ENCODE measurements at regions not wholly inside any gene's neighbourhood (a gene's known extent, or its start where the extent isn't known, plus 50 kb on each side); places are given as distances from the start of the nearest gene placed in this dataset.

DNA sequence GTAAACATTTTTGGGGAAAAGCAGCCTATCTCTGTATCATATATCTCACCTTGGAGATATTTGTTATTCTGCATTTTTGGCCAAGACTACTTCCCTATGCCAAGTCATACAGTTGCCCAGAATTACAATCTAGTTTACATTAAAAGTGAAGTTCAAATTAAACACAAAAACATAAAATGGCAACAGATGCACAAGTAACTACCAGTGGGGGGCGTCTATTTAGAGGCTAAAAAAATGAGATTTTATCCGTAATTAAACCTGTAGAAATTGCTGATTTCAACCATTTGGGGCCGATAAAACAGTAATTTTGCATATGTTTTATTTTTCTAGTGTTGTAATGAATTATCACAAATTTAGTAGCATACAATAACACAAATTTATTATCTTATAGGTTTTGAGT lies 787.1 kb upstream of the CHD1 start:
- TF ChIP-seq EZH2 (IDR thresholded peaks at IDR 0.05; ENCODE audit: borderline replicate concordance, low read length) = no peak
- TF ChIP-seq, protein P1, sequence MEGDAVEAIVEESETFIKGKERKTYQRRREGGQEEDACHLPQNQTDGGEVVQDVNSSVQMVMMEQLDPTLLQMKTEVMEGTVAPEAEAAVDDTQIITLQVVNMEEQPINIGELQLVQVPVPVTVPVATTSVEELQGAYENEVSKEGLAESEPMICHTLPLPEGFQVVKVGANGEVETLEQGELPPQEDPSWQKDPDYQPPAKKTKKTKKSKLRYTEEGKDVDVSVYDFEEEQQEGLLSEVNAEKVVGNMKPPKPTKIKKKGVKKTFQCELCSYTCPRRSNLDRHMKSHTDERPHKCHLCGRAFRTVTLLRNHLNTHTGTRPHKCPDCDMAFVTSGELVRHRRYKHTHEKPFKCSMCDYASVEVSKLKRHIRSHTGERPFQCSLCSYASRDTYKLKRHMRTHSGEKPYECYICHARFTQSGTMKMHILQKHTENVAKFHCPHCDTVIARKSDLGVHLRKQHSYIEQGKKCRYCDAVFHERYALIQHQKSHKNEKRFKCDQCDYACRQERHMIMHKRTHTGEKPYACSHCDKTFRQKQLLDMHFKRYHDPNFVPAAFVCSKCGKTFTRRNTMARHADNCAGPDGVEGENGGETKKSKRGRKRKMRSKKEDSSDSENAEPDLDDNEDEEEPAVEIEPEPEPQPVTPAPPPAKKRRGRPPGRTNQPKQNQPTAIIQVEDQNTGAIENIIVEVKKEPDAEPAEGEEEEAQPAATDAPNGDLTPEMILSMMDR (conservative IDR thresholded peaks at IDR 0.05 in 1 of 2, IDR thresholded peaks at IDR 0.05 in 1 of 2; ENCODE audit: extremely low read depth in 1 of 2, insufficient read depth in 1 of 2, low read depth in 1 of 2, low read length in 2 of 2) = no peak

All from mammary epithelial cell (primary cell).